Right cardiac atrium (tissue), 5 donors: ENCODE measurements at regions not wholly inside any gene's neighbourhood (a gene's known extent, or its start where the extent isn't known, plus 50 kb on each side); places are given as distances from the start of the nearest gene placed in this dataset.

Source experiments
- ATAC-seq, 2 donors: fragments of 200-7000 bp; cut with Tn5 transposase; one replicate each; pipeline versions ENCODE4 v1.8.0 to v1.9.1; 2020; ENCODE audit warnings: moderate library complexity in 2 of 2, mild to moderate bottlenecking in 1 of 2
- DNase-seq, 3 donors: peaks; one replicate each; pipeline ENCODE4 v3.0.0-alpha.2; 2020
- H3K27ac ChIP-seq: one replicate; pipeline ENCODE4 v1.5.1; 2013; ENCODE audit warnings: mild to moderate bottlenecking, low read length, control low read depth, moderate library complexity
- H3K27me3 ChIP-seq: one replicate; pipeline ENCODE4 v1.6.1; 2013; ENCODE audit not compliant: control insufficient read depth, insufficient read depth
- H3K4me1 ChIP-seq: one replicate; pipeline ENCODE4 v1.6.1; 2013; ENCODE audit warnings: low read length; ENCODE audit not compliant: control insufficient read depth, insufficient read depth
- H3K4me3 ChIP-seq: one replicate; pipeline ENCODE4 v1.5.1; 2013; ENCODE audit warnings: low read length, control low read depth
- H3K9me3 ChIP-seq: one replicate; pipeline ENCODE4 v1.6.1; 2013; ENCODE audit warnings: low read length; ENCODE audit not compliant: control insufficient read depth
- WGBS: extraction: QIAGEN DNeasy Blood & Tissue Kit; methylation state at CpG from one replicate; pipeline ENCODE4 v1.1.7; 2013; 5-methylcytosine and 5-hydroxymethylcytosine counted together
- intact Hi-C, 4 donors: fragments of 100-400 bp; cut with DNase I; formaldehyde crosslinking; loops; one replicate each; pipeline versions ENCODE4 v1.11.0 to v1.14.0; 2022 to 2023
- donor health status: healthy with polysubstance abuse.
- donor health status: DM: no; HTN: yes; CAD: no.
- donor health status: DM: no; HTN: no; CAD: no.
- donor health status: DM: no; HTN: yes; CAD: no; lungs with severe emphysema.
- donor health status: DM: yes; HTN: yes; CAD: no.

- Histone ChIP-seq H3K4me3 (no peak overlapping the region), H3K4me1 (peaks cover 6% of the 10 kb centered on the region), H3K27ac (peak overlapping the region; percentile 13), H3K9me3 (no peaks in the 10 kb centered on the region), H3K27me3 (no peaks in the 10 kb centered on the region)
- DNase-seq (no peak), ATAC-seq (peak; percentile 41 to 49)
- WGBS, result 46% methylated on average over 3 of the region's 3 CpGs
- intact Hi-C loops, result no loop called here
Measured at GRCh38 chr13:59343132-59343531, 820.6 kb downstream of the DIAPH3 start.

DNA sequence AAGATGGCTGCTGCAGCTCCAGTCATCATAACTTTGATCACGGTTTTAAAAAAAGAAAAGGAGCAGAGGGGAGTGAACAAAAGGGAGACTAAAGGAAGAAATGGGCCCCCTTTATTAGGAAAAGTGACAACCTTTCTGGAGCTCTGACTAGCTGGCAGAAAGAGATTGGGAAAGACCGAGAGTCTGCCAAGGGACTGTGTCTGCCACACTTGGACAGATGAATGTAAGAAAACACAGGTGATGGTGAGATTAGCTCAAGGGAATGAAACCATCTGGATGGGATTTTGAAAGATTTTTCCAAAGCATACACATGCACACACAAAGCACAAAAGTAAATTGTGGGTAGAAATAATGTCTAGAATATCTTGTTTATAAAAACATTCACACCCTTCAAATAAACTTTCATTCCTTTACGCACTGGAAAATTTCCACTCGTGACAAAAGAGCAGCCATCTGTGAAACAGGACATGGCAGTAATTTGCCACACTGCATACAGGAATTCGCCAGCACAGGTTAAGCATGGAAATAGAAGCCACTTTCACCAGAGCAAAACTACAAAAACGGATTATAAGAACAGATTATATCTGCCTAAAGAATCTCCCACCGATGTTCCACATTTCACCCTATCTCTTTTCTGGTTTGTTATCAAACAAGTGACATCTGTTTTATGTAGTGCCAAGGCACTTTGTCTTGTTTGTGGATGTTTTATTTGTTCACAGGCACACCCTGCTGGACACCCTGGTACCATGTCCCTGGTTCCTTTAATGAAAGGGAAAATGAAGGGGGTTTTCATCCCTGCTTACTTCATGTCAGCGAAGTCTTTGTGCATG lies 819.5 kb downstream of the DIAPH3 start:
- no peak overlapping the region for H3K4me3 ChIP-seq
- no peak for ATAC-seq
- no peak for DNase-seq
- intact Hi-C loops, result no loop called here
- no peaks in the 10 kb centered on the region for H3K9me3 ChIP-seq
- no peaks in the 10 kb centered on the region for H3K27me3 ChIP-seq
- peak overlapping the region; percentile 79 for H3K27ac ChIP-seq
- peaks cover 6% of the 10 kb centered on the region for H3K4me1 ChIP-seq
- WGBS, result 70% methylated on average over 8 of the region's 8 CpGs

DNA sequence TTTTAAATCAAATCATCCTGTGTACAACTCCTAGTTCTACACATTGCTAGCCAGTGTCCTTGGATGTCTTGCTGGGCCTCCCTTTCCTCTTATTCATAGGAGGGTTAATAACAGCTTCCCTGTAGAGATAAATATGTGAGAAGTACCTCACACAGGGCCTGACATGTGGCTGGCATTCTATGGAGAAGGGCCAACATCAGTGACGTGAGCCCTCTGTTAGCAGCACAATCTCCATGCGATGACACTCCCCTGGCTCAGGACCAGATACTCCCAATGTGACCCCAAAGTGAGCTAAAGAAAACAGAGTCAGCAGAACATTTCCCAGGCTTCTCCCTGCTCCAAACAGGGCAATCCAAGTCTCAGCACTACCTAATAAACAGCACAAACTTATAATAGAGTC lies 818.4 kb downstream of the DIAPH3 start:
- Histone ChIP-seq H3K9me3 (no peaks in the 10 kb centered on the region), H3K4me3 (no peak overlapping the region), H3K4me1 (peaks cover 6% of the 10 kb centered on the region), H3K27ac (peak overlapping the region; percentile 56), H3K27me3 (no peaks in the 10 kb centered on the region)
- WGBS, result 21% methylated on average over 2 of the region's 2 CpGs
- DNase-seq (peak; percentile 82 to 87 (median 83)), ATAC-seq (peak; percentile 94 to 96)
- intact Hi-C loops, result no loop called here

GRCh38 chr13:59346999-59347723 lies 816.6 kb downstream of the DIAPH3 start:
- WGBS, result 72% methylated on average over 8 of the region's 8 CpGs
- no peaks in the 10 kb centered on the region for H3K27me3 ChIP-seq
- peak in 2 of 3 donors; percentile 17 to 35 for DNase-seq
- no peak for ATAC-seq
- H3K27ac ChIP-seq, result peak overlapping the region; percentile 17
- peaks cover 6% of the 10 kb centered on the region for H3K4me1 ChIP-seq
- intact Hi-C loops, result no loop called here
- H3K4me3 ChIP-seq, result no peak overlapping the region
- H3K9me3 ChIP-seq, result no peaks in the 10 kb centered on the region

DNA sequence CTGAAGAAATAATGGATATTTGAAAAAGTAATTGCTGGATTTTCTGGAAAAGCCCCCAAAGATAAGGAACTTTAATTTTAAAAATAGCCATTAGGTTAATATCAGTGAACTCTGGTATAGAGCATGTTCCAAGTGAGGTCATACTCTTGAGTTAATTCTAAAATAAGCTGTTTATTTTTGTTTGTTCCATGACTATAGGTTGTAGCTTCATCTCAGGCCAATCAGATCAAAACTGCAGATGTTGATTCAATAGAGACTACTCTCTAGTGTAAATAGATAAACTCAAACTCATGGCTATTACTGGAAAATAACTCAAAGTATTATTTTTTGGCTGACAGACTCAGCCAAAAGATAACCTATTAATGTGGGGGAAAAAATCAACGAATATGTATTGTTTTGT lies 815.1 kb downstream of the DIAPH3 start:
- intact Hi-C loops, result no loop called here
- no peaks in the 10 kb centered on the region for H3K9me3 ChIP-seq
- no peak overlapping the region for H3K4me3 ChIP-seq
- H3K27me3 ChIP-seq, result no peaks in the 10 kb centered on the region
- DNase-seq, result no peak
- peaks cover 6% of the 10 kb centered on the region for H3K4me1 ChIP-seq
- no peak overlapping the region for H3K27ac ChIP-seq
- no peak for ATAC-seq
- 21% methylated on average over 1 of the region's 1 CpG for WGBS

DNA sequence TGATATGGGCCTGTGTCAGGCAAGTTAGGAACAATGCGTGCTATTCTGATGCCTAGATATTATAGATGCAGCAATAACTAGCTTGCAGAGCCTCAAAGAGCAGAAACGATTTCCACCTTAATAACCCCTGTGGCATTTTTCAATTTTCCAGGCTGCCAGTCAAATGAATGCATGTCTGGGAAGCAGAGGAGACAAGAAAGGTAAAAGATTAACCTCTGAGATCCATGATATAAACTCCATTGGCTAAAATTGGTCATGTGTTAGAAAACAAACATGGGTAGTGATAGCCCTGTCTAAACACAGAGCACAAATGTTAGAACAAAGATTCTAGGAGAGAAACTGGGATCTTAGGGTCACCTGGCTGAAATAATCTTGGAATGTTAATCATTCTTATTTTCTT lies 811.1 kb downstream of the DIAPH3 start:
- intact Hi-C loops, result no loop called here
- Histone ChIP-seq H3K9me3 (no peaks in the 10 kb centered on the region), H3K4me3 (no peak overlapping the region), H3K4me1 (peaks cover 3% of the 10 kb centered on the region), H3K27ac (no peak overlapping the region), H3K27me3 (no peaks in the 10 kb centered on the region)
- no peak for DNase-seq
- 68% methylated on average over 2 of the region's 2 CpGs for WGBS
- ATAC-seq, result no peak

GRCh38 chr13:59354665-59355369 lies 808.9 kb downstream of the DIAPH3 start:
- H3K27ac ChIP-seq, result no peak overlapping the region
- no peak for ATAC-seq

DNA sequence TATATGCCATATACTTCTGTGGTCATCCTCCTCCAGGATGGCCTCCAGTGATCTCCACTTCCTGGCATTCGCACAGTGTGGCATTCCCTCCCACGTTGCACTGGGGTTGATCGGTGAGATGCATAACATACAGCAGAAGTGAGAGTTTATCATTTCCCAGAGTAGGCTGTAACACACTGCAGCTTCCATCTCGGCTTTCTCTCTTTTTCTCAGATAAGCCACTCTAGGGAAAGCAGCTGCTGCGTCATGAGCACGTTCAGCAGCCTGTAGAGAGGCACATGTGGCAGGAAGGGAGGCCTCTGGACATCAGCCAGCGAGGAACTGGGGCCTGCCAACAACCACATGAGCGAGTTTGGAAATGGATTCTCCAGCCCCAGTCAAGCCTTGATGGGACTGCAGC lies 807.1 kb downstream of the DIAPH3 start:
- H3K27ac ChIP-seq, result peak overlapping the region; percentile 73
- peak; percentile 90 to 95 for ATAC-seq
- DNase-seq, result peak; percentile 86 to 93 (median 91)
- no peak overlapping the region for H3K4me3 ChIP-seq
- intact Hi-C loops, result no loop called here
- no peaks in the 10 kb centered on the region for H3K27me3 ChIP-seq
- 14% methylated on average over 8 of the region's 8 CpGs for WGBS
- H3K9me3 ChIP-seq, result no peaks in the 10 kb centered on the region
- H3K4me1 ChIP-seq, result peaks cover 8% of the 10 kb centered on the region

More at GRCh38 chr13:59354665-59355369, 808.9 kb downstream of the DIAPH3 start:
- H3K4me1 ChIP-seq, result peaks cover 8% of the 10 kb centered on the region
- H3K9me3 ChIP-seq, result no peaks in the 10 kb centered on the region
- no peaks in the 10 kb centered on the region for H3K27me3 ChIP-seq
- no peak overlapping the region for H3K4me3 ChIP-seq
- no peak for DNase-seq
- WGBS, result 90% methylated on average over 3 of the region's 3 CpGs
- intact Hi-C loops, result no loop called here

DNA sequence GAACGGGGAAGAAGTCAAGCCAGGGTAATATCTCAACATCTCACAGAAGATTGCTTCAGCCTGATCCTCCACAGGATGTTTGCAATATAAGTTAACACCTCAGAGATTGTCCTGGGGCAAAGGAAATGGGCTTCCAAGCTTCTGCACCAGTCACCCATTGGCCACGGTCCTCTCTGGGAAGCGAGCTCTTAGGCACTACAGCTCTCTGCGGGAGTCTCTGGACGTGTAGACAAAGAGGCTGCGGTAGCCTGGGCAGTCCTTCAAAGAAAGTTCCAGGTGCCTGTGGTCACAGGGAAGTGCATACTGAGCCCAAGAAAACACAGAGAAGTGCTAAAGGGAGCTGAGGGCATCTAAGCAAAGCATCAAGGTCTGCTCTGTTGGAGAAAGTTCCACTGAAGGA lies 805.7 kb downstream of the DIAPH3 start:
- peaks cover 8% of the 10 kb centered on the region for H3K4me1 ChIP-seq
- intact Hi-C loops, result no loop called here
- no peaks in the 10 kb centered on the region for H3K27me3 ChIP-seq
- 68% methylated on average over 6 of the region's 6 CpGs for WGBS
- no peak overlapping the region for H3K27ac ChIP-seq
- H3K4me3 ChIP-seq, result no peak overlapping the region
- H3K9me3 ChIP-seq, result no peaks in the 10 kb centered on the region
- ATAC-seq (no peak), DNase-seq (no peak)

GRCh38 chr13:59360108-59360507 lies 803.6 kb downstream of the DIAPH3 start:
- peak in 1 of 3 donors; percentile 50 for DNase-seq
- H3K9me3 ChIP-seq, result no peaks in the 10 kb centered on the region
- intact Hi-C loops, result no loop called here
- ATAC-seq, result peak in 1 of 2 donors; percentile 39
- peaks cover 8% of the 10 kb centered on the region for H3K4me1 ChIP-seq
- no peak overlapping the region for H3K27ac ChIP-seq
- no peaks in the 10 kb centered on the region for H3K27me3 ChIP-seq
- H3K4me3 ChIP-seq, result no peak overlapping the region

- intact Hi-C loops, result no loop called here
- Histone ChIP-seq H3K4me1 (peaks cover 8% of the 10 kb centered on the region), H3K27ac (no peak overlapping the region), H3K9me3 (no peaks in the 10 kb centered on the region), H3K27me3 (no peaks in the 10 kb centered on the region), H3K4me3 (no peak overlapping the region)
- DNase-seq (no peak), ATAC-seq (no peak)
Measured at GRCh38 chr13:59360916-59361315, 802.8 kb downstream of the DIAPH3 start.
